ENCODE measurements at regions not wholly inside any gene's neighbourhood (a gene's known extent, or its start where the extent isn't known, plus 50 kb on each side); places are given as distances from the start of the nearest gene placed in this dataset.

DNA sequence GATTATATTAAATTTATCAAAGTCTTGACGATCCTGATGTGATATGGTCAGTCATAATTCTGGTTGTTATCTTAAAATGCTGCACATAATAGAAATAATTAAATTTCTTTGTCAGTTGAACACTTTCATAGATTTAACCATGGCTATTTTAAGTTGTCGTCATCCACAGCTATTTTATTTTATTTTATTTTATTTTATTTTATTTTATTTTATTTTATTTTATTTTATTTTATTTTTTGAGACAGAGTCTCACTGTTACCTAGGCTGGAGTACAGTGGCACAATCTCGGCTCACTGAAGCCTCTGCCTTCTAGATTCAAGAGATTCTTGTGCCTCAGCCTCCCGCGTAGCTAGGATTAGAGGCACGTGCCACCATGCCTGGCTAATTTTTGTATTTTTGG lies 90.5 kb upstream of the KCNK12 start:
- WGBS = 91% methylated on average over 4 of the region's 6 CpGs

DNA sequence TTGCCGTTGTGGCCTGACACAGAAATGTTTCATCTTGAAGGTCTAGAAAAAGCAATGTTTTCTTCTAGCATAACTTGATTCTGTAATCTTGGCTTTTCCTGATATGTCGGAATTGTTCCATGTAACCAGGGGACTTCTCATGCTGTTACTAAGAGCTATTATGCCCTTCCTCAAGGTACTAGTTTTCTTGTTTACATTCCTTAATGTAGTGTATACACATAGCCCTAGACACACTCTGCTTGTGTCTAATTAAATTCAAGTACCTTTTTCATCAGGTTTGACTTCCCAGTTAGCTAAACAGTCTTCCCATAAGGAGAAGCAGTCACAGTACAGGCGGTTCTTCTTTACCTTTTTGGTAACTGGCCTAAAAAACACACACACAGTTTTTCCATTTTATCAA lies 89.4 kb upstream of the KCNK12 start:
- no peak overlapping the region for H2AFZ ChIP-seq (ENCODE audit: low read depth, low read length)
- no peak overlapping the region for H2BK120ac ChIP-seq (ENCODE audit: low read depth, low read length)
- H3K23ac ChIP-seq (ENCODE audit: low read length in 2 of 2) = no peak overlapping the region
- H3K18ac ChIP-seq (ENCODE audit: low read depth in 1 of 2, low read length in 2 of 2) = no peak overlapping the region
- no peak overlapping the region for H2BK15ac ChIP-seq (ENCODE audit: low read depth, poor library complexity, severe bottlenecking)
- H3K36me3 ChIP-seq (ENCODE audit: control insufficient read depth in 1 of 2, insufficient read depth in 2 of 2, low read depth in 1 of 2, low read length in 2 of 2) = no peaks in the 10 kb centered on the region
- no peak overlapping the region for H2BK12ac ChIP-seq (ENCODE audit: low read length in 2 of 2)
- H3K4me2 ChIP-seq (ENCODE audit: low read length, poor library complexity, severe bottlenecking) = no peak overlapping the region
- H3K9ac ChIP-seq (ENCODE audit: low read length) = no peak overlapping the region
- H4K91ac ChIP-seq (ENCODE audit: low read length) = no peak overlapping the region
- H3K4ac ChIP-seq (ENCODE audit: low read depth in 1 of 2, low read length in 2 of 2) = no peak overlapping the region
- H3K27ac ChIP-seq (ENCODE audit: low read length, poor library complexity, severe bottlenecking) = no peak overlapping the region
- H3K9me3 ChIP-seq (ENCODE audit: control insufficient read depth, low read length) = no peaks in the 10 kb centered on the region
- H2BK5ac ChIP-seq (ENCODE audit: low read depth, low read length, poor library complexity, severe bottlenecking) = no peak overlapping the region
- DNase-seq = peak; percentile 12
- H3K4me1 ChIP-seq (ENCODE audit: control insufficient read depth, insufficient read depth, low read depth, low read length) = peaks cover 5% of the 10 kb centered on the region
- no peak overlapping the region for H4K8ac ChIP-seq (ENCODE audit: low read length)
- 96% methylated on average over 2 of the region's 3 CpGs for WGBS
- H2AK5ac ChIP-seq (ENCODE audit: low read length, severe bottlenecking) = no peak overlapping the region
- no peak overlapping the region for H3K14ac ChIP-seq (ENCODE audit: low read length in 2 of 2)
- no peak overlapping the region for H3K4me3 ChIP-seq (ENCODE audit: insufficient read depth in 1 of 2, low read depth in 1 of 2, low read length in 2 of 2)
- peaks cover 18 to 27% of the 10 kb centered on the region in 2 experiments for H3K27me3 ChIP-seq (ENCODE audit: control insufficient read depth in 1 of 2, insufficient read depth in 1 of 2, low read length in 2 of 2)
- H3K79me1 ChIP-seq (replicated peaks; ENCODE audit: low read length, poor library complexity, severe bottlenecking) = no peaks in the 10 kb centered on the region

More for the DNA sequence above, 90.5 kb upstream of the KCNK12 start:
- Histone ChIP-seq H2BK5ac (ENCODE audit: low read depth, low read length, poor library complexity, severe bottlenecking) (no peak overlapping the region), H3K9me3 (ENCODE audit: control insufficient read depth, low read length) (no peaks in the 10 kb centered on the region), H3K79me1 (replicated peaks; ENCODE audit: low read length, poor library complexity, severe bottlenecking) (no peaks in the 10 kb centered on the region), H2AFZ (ENCODE audit: low read depth, low read length) (no peak overlapping the region), H3K4me3 (ENCODE audit: insufficient read depth in 1 of 2, low read depth in 1 of 2, low read length in 2 of 2) (no peak overlapping the region), H3K14ac (ENCODE audit: low read length in 2 of 2) (no peak overlapping the region), H3K36me3 (ENCODE audit: control insufficient read depth in 1 of 2, insufficient read depth in 2 of 2, low read depth in 1 of 2, low read length in 2 of 2) (no peaks in the 10 kb centered on the region), H2BK120ac (ENCODE audit: low read depth, low read length) (no peak overlapping the region), H2BK12ac (ENCODE audit: low read length in 2 of 2) (no peak overlapping the region), H3K27ac (ENCODE audit: low read length, poor library complexity, severe bottlenecking) (no peak overlapping the region), H3K4me2 (ENCODE audit: low read length, poor library complexity, severe bottlenecking) (no peak overlapping the region), H3K9ac (ENCODE audit: low read length) (no peak overlapping the region), H4K91ac (ENCODE audit: low read length) (no peak overlapping the region), H3K4me1 (ENCODE audit: control insufficient read depth, insufficient read depth, low read depth, low read length) (peaks cover 5% of the 10 kb centered on the region), H3K18ac (ENCODE audit: low read depth in 1 of 2, low read length in 2 of 2) (no peak overlapping the region), H3K23ac (ENCODE audit: low read length in 2 of 2) (no peak overlapping the region), H4K8ac (ENCODE audit: low read length) (no peak overlapping the region), H3K27me3 (ENCODE audit: control insufficient read depth in 1 of 2, insufficient read depth in 1 of 2, low read length in 2 of 2) (peaks cover 18 to 29% of the 10 kb centered on the region in 2 experiments), H2AK5ac (ENCODE audit: low read length, severe bottlenecking) (no peak overlapping the region), H3K4ac (ENCODE audit: low read depth in 1 of 2, low read length in 2 of 2) (no peak overlapping the region), H2BK15ac (ENCODE audit: low read depth, poor library complexity, severe bottlenecking) (no peak overlapping the region)
- DNase-seq = no peak

DNA sequence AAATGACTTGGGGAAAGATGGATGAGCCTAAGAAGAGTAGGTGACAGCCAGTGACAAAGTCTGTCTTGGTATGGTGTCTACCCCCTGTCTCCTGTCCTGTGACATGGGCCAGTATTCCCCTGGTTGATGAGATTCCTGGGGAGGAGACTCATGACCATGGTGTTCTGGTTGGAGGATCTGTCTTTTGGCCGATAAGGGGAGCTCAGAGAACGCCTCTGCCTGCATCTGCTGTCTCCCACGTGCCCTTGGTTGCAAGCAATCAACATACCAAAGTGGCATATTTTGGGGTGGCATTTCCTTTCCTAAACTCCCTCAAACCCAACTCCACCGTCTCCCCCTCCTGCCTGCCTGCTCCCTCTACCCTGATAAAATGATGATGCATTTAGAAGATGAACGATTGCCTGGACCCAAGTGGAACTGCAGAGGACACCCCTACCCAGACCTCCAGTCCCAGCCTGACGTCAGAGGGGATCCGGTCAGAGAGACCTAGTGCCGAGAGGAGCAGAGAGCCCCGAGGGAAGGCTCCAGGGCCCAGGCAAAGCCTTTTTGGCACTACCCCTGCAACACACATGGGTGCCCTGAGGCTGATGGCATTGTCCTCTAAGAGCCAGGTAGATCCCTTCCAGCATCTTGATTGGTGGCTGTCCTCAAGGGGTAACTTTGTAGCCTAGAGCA lies 88.0 kb upstream of the KCNK12 start:
- Histone ChIP-seq H2BK5ac (ENCODE audit: low read depth, low read length, poor library complexity, severe bottlenecking) (no peak overlapping the region), H3K4me1 (ENCODE audit: control insufficient read depth, insufficient read depth, low read depth, low read length) (peaks cover 13% of the 10 kb centered on the region), H2AK5ac (ENCODE audit: low read length, severe bottlenecking) (no peak overlapping the region), H3K36me3 (ENCODE audit: control insufficient read depth in 1 of 2, insufficient read depth in 2 of 2, low read depth in 1 of 2, low read length in 2 of 2) (no peaks in the 10 kb centered on the region), H2BK15ac (ENCODE audit: low read depth, poor library complexity, severe bottlenecking) (no peak overlapping the region), H2BK120ac (ENCODE audit: low read depth, low read length) (no peak overlapping the region), H3K27me3 (ENCODE audit: control insufficient read depth in 1 of 2, insufficient read depth in 1 of 2, low read length in 2 of 2) (peaks cover 18 to 31% of the 10 kb centered on the region in 2 experiments), H3K27ac (ENCODE audit: low read length, poor library complexity, severe bottlenecking) (no peak overlapping the region), H3K18ac (ENCODE audit: low read depth in 1 of 2, low read length in 2 of 2) (no peak overlapping the region), H3K23ac (ENCODE audit: low read length in 2 of 2) (peak overlapping the region in 1 of 2 experiments; percentile 15), H3K9ac (ENCODE audit: low read length) (no peak overlapping the region), H3K4me3 (ENCODE audit: insufficient read depth in 1 of 2, low read depth in 1 of 2, low read length in 2 of 2) (no peak overlapping the region), H2AFZ (ENCODE audit: low read depth, low read length) (no peak overlapping the region), H4K8ac (ENCODE audit: low read length) (no peak overlapping the region), H3K9me3 (ENCODE audit: control insufficient read depth, low read length) (no peaks in the 10 kb centered on the region), H4K91ac (ENCODE audit: low read length) (no peak overlapping the region), H3K14ac (ENCODE audit: low read length in 2 of 2) (no peak overlapping the region), H3K4me2 (ENCODE audit: low read length, poor library complexity, severe bottlenecking) (no peak overlapping the region), H2BK12ac (ENCODE audit: low read length in 2 of 2) (no peak overlapping the region), H3K4ac (ENCODE audit: low read depth in 1 of 2, low read length in 2 of 2) (no peak overlapping the region), H3K79me1 (replicated peaks; ENCODE audit: low read length, poor library complexity, severe bottlenecking) (no peaks in the 10 kb centered on the region)
- no peak for DNase-seq
- WGBS = 85% methylated on average over 7 of the region's 9 CpGs

DNA sequence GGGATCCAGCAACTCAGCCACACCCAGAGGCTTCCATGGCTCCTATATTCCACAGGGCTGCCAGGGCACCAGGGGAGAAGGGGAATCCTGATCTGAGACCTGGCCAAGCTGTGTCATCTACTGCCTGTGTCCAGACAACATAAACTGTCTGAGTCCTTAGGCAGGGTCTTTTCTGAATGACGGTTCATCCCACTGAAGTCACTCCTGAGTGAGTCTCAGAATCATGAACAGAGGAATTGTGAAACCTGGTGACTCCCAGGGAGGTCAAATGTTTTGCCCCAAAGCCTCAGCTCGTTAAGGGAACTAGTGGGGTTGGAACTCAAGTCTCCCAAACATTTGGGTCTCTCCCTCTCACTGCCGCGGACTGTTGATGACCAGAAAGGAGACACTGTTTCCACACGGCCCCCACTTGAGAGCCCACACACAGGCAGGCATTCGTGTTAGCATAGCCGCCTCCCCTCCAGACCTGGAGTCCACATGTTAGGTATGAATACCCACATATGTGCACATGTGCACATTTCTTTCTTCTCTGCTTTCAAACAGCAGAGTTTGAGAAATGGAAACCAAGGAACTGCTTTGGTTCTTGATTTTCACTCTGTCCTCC lies 87.2 kb upstream of the KCNK12 start:
- Histone ChIP-seq H2AK5ac (ENCODE audit: low read length, severe bottlenecking) (no peak overlapping the region), H3K79me1 (replicated peaks; ENCODE audit: low read length, poor library complexity, severe bottlenecking) (no peaks in the 10 kb centered on the region), H2BK120ac (ENCODE audit: low read depth, low read length) (no peak overlapping the region), H2AFZ (ENCODE audit: low read depth, low read length) (no peak overlapping the region), H3K27me3 (ENCODE audit: control insufficient read depth in 1 of 2, insufficient read depth in 1 of 2, low read length in 2 of 2) (peaks cover 20 to 39% of the 10 kb centered on the region in 2 experiments), H3K36me3 (ENCODE audit: control insufficient read depth in 1 of 2, insufficient read depth in 2 of 2, low read depth in 1 of 2, low read length in 2 of 2) (no peaks in the 10 kb centered on the region), H4K91ac (ENCODE audit: low read length) (no peak overlapping the region), H3K27ac (ENCODE audit: low read length, poor library complexity, severe bottlenecking) (no peak overlapping the region), H3K9ac (ENCODE audit: low read length) (no peak overlapping the region), H3K14ac (ENCODE audit: low read length in 2 of 2) (no peak overlapping the region), H2BK12ac (ENCODE audit: low read length in 2 of 2) (no peak overlapping the region), H2BK15ac (ENCODE audit: low read depth, poor library complexity, severe bottlenecking) (no peak overlapping the region), H3K4ac (ENCODE audit: low read depth in 1 of 2, low read length in 2 of 2) (no peak overlapping the region), H3K4me2 (ENCODE audit: low read length, poor library complexity, severe bottlenecking) (no peak overlapping the region), H3K4me3 (ENCODE audit: insufficient read depth in 1 of 2, low read depth in 1 of 2, low read length in 2 of 2) (no peak overlapping the region), H4K8ac (ENCODE audit: low read length) (no peak overlapping the region), H3K9me3 (ENCODE audit: control insufficient read depth, low read length) (no peaks in the 10 kb centered on the region), H3K18ac (ENCODE audit: low read depth in 1 of 2, low read length in 2 of 2) (no peak overlapping the region), H3K4me1 (ENCODE audit: control insufficient read depth, insufficient read depth, low read depth, low read length) (peaks cover 14% of the 10 kb centered on the region), H2BK5ac (ENCODE audit: low read depth, low read length, poor library complexity, severe bottlenecking) (no peak overlapping the region), H3K23ac (ENCODE audit: low read length in 2 of 2) (no peak overlapping the region)
- WGBS = 84% methylated on average over 6 of the region's 7 CpGs
- no peak for DNase-seq
